HG02840 (cell line): ENCODE measurements at regions not wholly inside any gene's neighbourhood (a gene's known extent, or its start where the extent isn't known, plus 50 kb on each side); places are given as distances from the start of the nearest gene placed in this dataset.
"Not testable (repeated sequence)": the region's sequence is repeated elsewhere in the genome, so short reads cannot be mapped to it uniquely, and the experiment has no call there.

Experiments
- ATAC-seq: cut with Tn5 transposase; IDR thresholded peaks from one replicate; pipeline ENCODE4 v1.9.1; 2021; ENCODE audit warnings: mild to moderate bottlenecking, moderate library complexity, moderate number of reproducible peaks; ENCODE audit not compliant: unreplicated experiment, low FRiP score

- ATAC-seq = no peak
Measured at GRCh38 chr13:111064661-111065060, 50.4 kb upstream of the ARHGEF7 start.

- no peak for ATAC-seq
Measured at GRCh38 chr13:111062966-111063365, 52.1 kb upstream of the ARHGEF7 start.

- no peak for ATAC-seq
Measured at GRCh38 chr13:111062305-111062704, 52.8 kb upstream of the ARHGEF7 start.

GRCh38 chr13:111061358-111062045, 53.6 kb upstream of the ARHGEF7 start:
- no peak for ATAC-seq

- ATAC-seq = no peak
Measured at GRCh38 chr13:111060237-111060919, 54.7 kb upstream of the ARHGEF7 start.

GRCh38 chr13:111058796-111059506, 56.2 kb upstream of the ARHGEF7 start:
- no peak for ATAC-seq

GRCh38 chr13:111058339-111058738, 56.8 kb upstream of the ARHGEF7 start:
- ATAC-seq = not testable (repeated sequence)

- ATAC-seq = not testable (repeated sequence)
Measured at GRCh38 chr13:111051726-111052232, 63.3 kb upstream of the ARHGEF7 start.

- no peak for ATAC-seq
Measured at GRCh38 chr13:111051041-111051725, 63.9 kb upstream of the ARHGEF7 start.

GRCh38 chr13:111050539-111050879, 64.6 kb upstream of the ARHGEF7 start:
- no peak for ATAC-seq

GRCh38 chr13:111049791-111050538, 65.1 kb upstream of the ARHGEF7 start:
- no peak for ATAC-seq

- ATAC-seq = no peak
Measured at GRCh38 chr13:111048387-111048786, 66.7 kb upstream of the ARHGEF7 start.

GRCh38 chr13:111047326-111047725, 67.8 kb upstream of the ARHGEF7 start:
- no peak for ATAC-seq

- no peak for ATAC-seq
Measured at GRCh38 chr13:111046590-111047141, 68.4 kb upstream of the ARHGEF7 start.

GRCh38 chr13:111045170-111045569, 69.9 kb upstream of the ARHGEF7 start:
- no peak for ATAC-seq

GRCh38 chr13:111044087-111044830, 70.9 kb upstream of the ARHGEF7 start:
- no peak for ATAC-seq

GRCh38 chr13:111043575-111043982, 71.5 kb upstream of the ARHGEF7 start:
- no peak for ATAC-seq

GRCh38 chr13:111042661-111043226, 72.4 kb upstream of the ARHGEF7 start:
- ATAC-seq = no peak

- no peak for ATAC-seq
Measured at GRCh38 chr13:111040830-111041229, 74.3 kb upstream of the ARHGEF7 start.
